OCI-LY1 (cell line): ENCODE measurements at regions not wholly inside any gene's neighbourhood (a gene's known extent, or its start where the extent isn't known, plus 50 kb on each side); places are given as distances from the start of the nearest gene placed in this dataset.

Source experiments
- CTCF ChIP-seq: fragments of 200-600 bp; sonication (generic), shearing (Covaris generic); IDR thresholded peaks from 2 replicates; pipeline ENCODE4 v1.5.1; 2017; ENCODE audit warnings: mild to moderate bottlenecking, antibody characterized with exemption, low read length, moderate library complexity, mixed read lengths
- EZH2 ChIP-seq: fragments of 200-600 bp; sonication (generic), shearing (Covaris generic); IDR thresholded peaks from 2 replicates; pipeline ENCODE4 v1.8.0; 2017; ENCODE audit warnings: borderline replicate concordance, mixed run types, mild to moderate bottlenecking, antibody characterized with exemption, low read length, moderate library complexity, mixed read lengths

DNA sequence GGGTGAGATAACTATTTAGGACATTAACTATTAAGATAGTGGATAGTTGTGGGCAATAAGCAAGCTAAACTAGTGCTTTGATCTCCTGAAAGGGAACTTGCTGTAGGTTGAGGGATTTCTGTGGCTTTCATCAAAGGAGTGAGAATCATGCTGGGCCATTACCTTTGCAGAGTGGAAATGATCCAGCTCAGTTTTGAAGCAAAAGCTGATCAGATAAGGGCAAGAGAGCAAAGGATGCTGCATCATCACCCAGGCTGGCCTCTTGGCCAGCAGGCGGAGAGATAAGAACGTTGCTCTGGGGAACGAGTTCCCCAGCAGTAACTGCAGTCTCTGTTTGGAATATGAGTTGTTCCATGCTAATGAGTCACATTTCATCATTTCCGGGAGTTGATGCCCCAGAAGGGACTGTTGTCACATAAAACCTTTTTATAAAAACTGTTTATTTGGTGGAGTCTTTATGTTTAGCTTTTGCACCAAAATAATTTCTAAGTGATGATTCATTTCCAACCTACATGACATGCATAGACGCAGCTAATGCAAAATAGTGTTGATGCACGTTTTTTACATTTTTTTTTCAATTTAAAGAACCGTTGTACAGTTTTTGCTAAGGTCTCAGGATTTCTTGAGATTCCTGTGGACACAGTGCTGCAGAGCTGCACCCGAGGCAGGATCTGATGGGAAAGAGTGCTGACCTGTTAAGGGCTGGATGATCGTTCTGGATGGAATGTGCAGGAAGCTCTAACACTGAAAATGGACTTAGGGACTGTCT, 99.3 kb downstream of the ACTBL2 start:
- TF ChIP-seq CTCF: no peak
- no peak for TF ChIP-seq EZH2
